A673 (cell line): ENCODE measurements at regions not wholly inside any gene's neighbourhood (a gene's known extent, or its start where the extent isn't known, plus 50 kb on each side); places are given as distances from the start of the nearest gene placed in this dataset.

ENCODE experiments used
- BruUV-seq: library from RNA; stranded (reverse); fragments of 400-500 nt; replicated peaks from 2 replicates; lab custom pipeline; 2021; lab: Mats Ljungman, UMichigan
- CTCF ChIA-PET: fragments of 300-600 bp; sonication (Branson Sonifier 250); formaldehyde crosslinking; loops from one replicate; lab custom pipeline; 2022; ENCODE audit warnings: antibody characterized with exemption; lab: Charles Lee
- POLR2A ChIA-PET: fragments of 300-600 bp; sonication (Branson Sonifier 250); formaldehyde crosslinking; loops from one replicate; lab custom pipeline; 2022; ENCODE audit warnings: antibody characterized with exemption; ENCODE audit not compliant: low non-redundant PET; lab: Charles Lee
- DNase-seq: peaks from one replicate; pipeline ENCODE4 v3.0.0-alpha.2; 2015; ENCODE audit warnings: low spot score
- H3K27ac ChIP-seq: fragments of 200-600 bp; sonication (generic); 2 replicates; pipeline ENCODE4 v1.5.1; 2016; ENCODE audit warnings: mixed run types, low read depth, mild to moderate bottlenecking, mixed read lengths, antibody characterized with exemption, low read length; ENCODE audit not compliant: poor library complexity, severe bottlenecking
- H3K27me3 ChIP-seq: fragments of 200-600 bp; sonication (generic); replicated peaks from 2 replicates; pipeline ENCODE4 v1.6.1; 2017; ENCODE audit warnings: mixed run types, low read depth, mild to moderate bottlenecking, mixed read lengths, antibody characterized with exemption, low read length; ENCODE audit not compliant: insufficient read depth, poor library complexity
- H3K36me3 ChIP-seq: fragments of 200-600 bp; sonication (generic); 2 replicates; pipeline ENCODE4 v1.6.1; 2016; ENCODE audit warnings: mixed run types, mild to moderate bottlenecking, mixed read lengths, antibody characterized with exemption, low read length; ENCODE audit not compliant: insufficient read depth, poor library complexity, severe bottlenecking
- H3K4me1 ChIP-seq: fragments of 200-600 bp; sonication (generic); 2 replicates; pipeline ENCODE4 v1.6.1; 2017; ENCODE audit warnings: mixed run types, mild to moderate bottlenecking, mixed read lengths, antibody characterized with exemption, low read length; ENCODE audit not compliant: insufficient read depth, poor library complexity, severe bottlenecking
- H3K4me3 ChIP-seq: fragments of 200-600 bp; sonication (generic); 2 replicates; pipeline ENCODE4 v1.5.1; 2016; ENCODE audit warnings: low read depth, mixed run types, mild to moderate bottlenecking, mixed read lengths, low read length; ENCODE audit not compliant: poor library complexity, severe bottlenecking
- H3K9me3 ChIP-seq: fragments of 200-600 bp; sonication (generic); 2 replicates; pipeline ENCODE4 v1.6.1; 2016; ENCODE audit warnings: mixed run types, low read depth, mild to moderate bottlenecking, mixed read lengths, antibody characterized with exemption, low read length; ENCODE audit not compliant: poor library complexity, severe bottlenecking
- CTCF ChIP-seq: fragments of 300-800, 200-600 bp; sonication (generic); conservative IDR thresholded peaks from 2 replicates; pipeline ENCODE4 v1.5.1; 2017; ENCODE audit warnings: low read depth, mild to moderate bottlenecking, antibody characterized with exemption, low read length, moderate library complexity, mixed read lengths
- EZH2 ChIP-seq: fragments of 200-600 bp; sonication (generic); IDR thresholded peaks from 2 replicates; pipeline ENCODE4 v1.6.1; 2017; ENCODE audit warnings: borderline replicate concordance, low read depth, mild to moderate bottlenecking, mixed read lengths, antibody characterized with exemption, low read length; ENCODE audit not compliant: poor library complexity, severe bottlenecking
- intact Hi-C: fragments of 100-400 bp; cut with micrococcal nuclease; formaldehyde crosslinking; loops from one replicate; pipeline ENCODE4 v1.10.0; 2022; ENCODE audit not compliant: unreplicated experiment

- no peak for DNase-seq
- H3K27ac ChIP-seq = no peak overlapping the region
- TF ChIP-seq EZH2 (no peak), CTCF (no peak)
- peaks cover 11% of the 10 kb centered on the region for H3K4me1 ChIP-seq
- no peaks in the 10 kb centered on the region for H3K9me3 ChIP-seq
- no peaks in the 10 kb centered on the region for H3K27me3 ChIP-seq
- no peaks in the 10 kb centered on the region for H3K36me3 ChIP-seq
- BruUV-seq = no TSS peak
- ChIA-PET POLR2A (no interaction called here), CTCF (no interaction called here)
- no peak overlapping the region for H3K4me3 ChIP-seq
- intact Hi-C loops = loop anchor here (10.0 kb wide), 1 partner anchor 60 kb away; no protein-coding TSS in a partner anchor
Measured at GRCh38 chr5:167864801-167865200, 426.6 kb upstream of the WWC1 start.

GRCh38 chr5:167866797-167867196 is 424.6 kb upstream of the WWC1 start:
- intact Hi-C loops = loop anchor here (10.0 kb wide), 1 partner anchor 62 kb away; no protein-coding TSS in a partner anchor

GRCh38 chr5:167867281-167867680 is 424.2 kb upstream of the WWC1 start:
- CTCF ChIA-PET = no interaction called here
- H3K4me1 ChIP-seq = peaks cover 19% of the 10 kb centered on the region
- H3K4me3 ChIP-seq = no peak overlapping the region
- H3K36me3 ChIP-seq = no peaks in the 10 kb centered on the region
- TF ChIP-seq EZH2 (no peak), CTCF (no peak)
- BruUV-seq = no TSS peak
- H3K9me3 ChIP-seq = no peaks in the 10 kb centered on the region
- POLR2A ChIA-PET = no interaction called here
- intact Hi-C loops = loop anchor here (10.0 kb wide), 1 partner anchor 62 kb away; no protein-coding TSS in a partner anchor
- DNase-seq = no peak
- H3K27me3 ChIP-seq = no peaks in the 10 kb centered on the region
- no peak overlapping the region for H3K27ac ChIP-seq

More at GRCh38 chr5:167866797-167867196, 424.6 kb upstream of the WWC1 start:
- Histone ChIP-seq H3K4me3 (no peak overlapping the region), H3K36me3 (no peaks in the 10 kb centered on the region), H3K4me1 (peaks cover 18% of the 10 kb centered on the region), H3K9me3 (no peaks in the 10 kb centered on the region), H3K27me3 (no peaks in the 10 kb centered on the region), H3K27ac (no peak overlapping the region)
- ChIA-PET POLR2A (no interaction called here), CTCF (no interaction called here)
- no peak for DNase-seq
- no TSS peak for BruUV-seq
- no peak for TF ChIP-seq CTCF
- no peak for TF ChIP-seq EZH2
